NT2/D1 (cell line): ENCODE measurements at regions not wholly inside any gene's neighbourhood (a gene's known extent, or its start where the extent isn't known, plus 50 kb on each side); places are given as distances from the start of the nearest gene placed in this dataset.
"Not testable (repeated sequence)": the region's sequence is repeated elsewhere in the genome, so short reads cannot be mapped to it uniquely, and the experiment has no call there.

ENCODE experiments used
- DNase-seq: peaks from one replicate; pipeline ENCODE4 v3.0.0-alpha.2; 2011; ENCODE audit warnings: low read depth, low spot score
- H3K27me3 ChIP-seq: 2 replicates; pipeline ENCODE4 v1.6.0; 2011; ENCODE audit warnings: mild to moderate bottlenecking; ENCODE audit not compliant: insufficient read length, insufficient read depth
- H3K36me3 ChIP-seq: 2 replicates; pipeline ENCODE4 v1.6.1; 2011; ENCODE audit warnings: mild to moderate bottlenecking, low read length, mixed read lengths; ENCODE audit not compliant: insufficient read depth, insufficient read length
- H3K4me1 ChIP-seq: 2 replicates; pipeline ENCODE4 v1.5.1; 2011; ENCODE audit not compliant: insufficient read depth, insufficient read length
- H3K4me3 ChIP-seq: 2 replicates; pipeline ENCODE4 v1.5.1; 2011; ENCODE audit warnings: low read depth; ENCODE audit not compliant: insufficient read length
- H3K9ac ChIP-seq: 2 replicates; pipeline ENCODE4 v1.6.0; 2011; ENCODE audit warnings: low read depth; ENCODE audit not compliant: insufficient read length
- H3K9me3 ChIP-seq: 2 replicates; pipeline ENCODE4 v1.5.1; 2011; ENCODE audit warnings: mild to moderate bottlenecking, low read length; ENCODE audit not compliant: insufficient read depth
- SUZ12 ChIP-seq: IDR thresholded peaks from 2 replicates; pipeline ENCODE4 v1.6.1; 2011; ENCODE audit not compliant: insufficient read length, insufficient read depth; ENCODE audit errors: extremely low read depth
- YY1 ChIP-seq: IDR thresholded peaks from 2 replicates; pipeline ENCODE4 v1.6.1; 2011; ENCODE audit not compliant: insufficient read length, insufficient read depth
- ZNF274 ChIP-seq: IDR thresholded peaks from 2 replicates; pipeline ENCODE4 v1.6.1; 2011; ENCODE audit warnings: mild to moderate bottlenecking, low read depth, low read length

- DNase-seq: no peak
These were observed 284.0 kb upstream of the FRG1 start for GRCh38 chr4:189656641-189657040.

DNA sequence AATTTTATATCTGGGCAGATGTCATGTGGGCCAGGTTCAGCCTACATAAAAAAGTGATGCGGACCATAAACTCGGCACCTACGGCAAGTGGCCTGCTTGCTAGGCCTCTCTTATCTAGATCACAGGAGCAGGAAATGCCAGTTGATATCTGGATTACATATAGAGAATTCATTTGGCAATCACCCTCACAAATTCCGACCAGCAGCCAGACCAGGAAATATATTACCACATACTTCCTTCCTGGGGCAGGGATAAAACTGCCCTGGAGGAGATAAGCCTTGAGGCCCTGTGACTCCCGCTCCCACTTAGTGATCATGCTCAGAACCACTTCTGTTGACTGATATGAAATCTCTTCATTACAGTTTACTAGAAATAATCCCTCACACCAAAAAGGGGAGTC is 282.4 kb upstream of the FRG1 start:
- H3K9me3 ChIP-seq, H3K4me1 ChIP-seq, DNase-seq, H3K9ac ChIP-seq, H3K27me3 ChIP-seq, H3K36me3 ChIP-seq, H3K4me3 ChIP-seq: not testable (repeated sequence)

More at GRCh38 chr4:189656641-189657040, 284.0 kb upstream of the FRG1 start:
- Histone ChIP-seq H3K27me3 (no peaks in the 10 kb centered on the region), H3K9ac (no peak overlapping the region), H3K4me1 (no peaks in the 10 kb centered on the region), H3K9me3 (no peaks in the 10 kb centered on the region), H3K4me3 (no peak overlapping the region), H3K36me3 (no peaks in the 10 kb centered on the region)
- TF ChIP-seq YY1 (no peak), ZNF274 (no peak), SUZ12 (no peak)

DNA sequence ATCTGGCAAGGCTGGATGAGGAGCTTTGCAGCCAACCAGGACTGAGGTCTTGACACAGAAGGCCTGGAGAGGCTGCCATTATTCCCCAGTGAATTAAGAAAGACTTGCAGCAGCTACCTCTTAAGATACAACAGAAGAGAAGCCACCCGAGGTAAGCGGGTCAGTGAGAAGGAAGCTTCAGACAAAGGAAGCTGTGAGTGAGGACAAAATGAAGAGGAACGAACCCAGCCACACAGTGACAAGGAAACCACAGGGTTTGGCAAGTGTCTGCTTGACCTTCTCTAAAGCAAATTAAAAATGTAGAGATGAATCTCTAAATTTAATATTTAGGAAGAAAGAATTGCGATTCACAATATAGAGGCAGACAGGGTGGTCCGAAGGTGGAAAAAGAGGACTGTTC is 281.8 kb upstream of the FRG1 start:
- not testable (repeated sequence) for DNase-seq, H3K36me3 ChIP-seq, H3K9me3 ChIP-seq, H3K4me3 ChIP-seq, H3K27me3 ChIP-seq, H3K4me1 ChIP-seq, H3K9ac ChIP-seq

- no peak for DNase-seq
- TF ChIP-seq SUZ12: no peak
- TF ChIP-seq ZNF274: no peak
- TF ChIP-seq YY1: no peak
- Histone ChIP-seq H3K36me3 (no peaks in the 10 kb centered on the region), H3K9ac (no peak overlapping the region), H3K4me1 (no peaks in the 10 kb centered on the region), H3K4me3 (no peak overlapping the region), H3K27me3 (no peaks in the 10 kb centered on the region), H3K9me3 (no peaks in the 10 kb centered on the region)
These were observed 281.4 kb upstream of the FRG1 start for GRCh38 chr4:189659287-189659686.

GRCh38 chr4:189660722-189661360 is 279.8 kb upstream of the FRG1 start:
- H3K4me1 ChIP-seq: no peaks in the 10 kb centered on the region
- H3K36me3 ChIP-seq: no peaks in the 10 kb centered on the region
- H3K9me3 ChIP-seq: peaks cover 9% of the 10 kb centered on the region; the same call in 1 of the 2 replicates
- H3K9ac ChIP-seq: no peak overlapping the region
- no peak for DNase-seq
- no peaks in the 10 kb centered on the region for H3K27me3 ChIP-seq
- TF ChIP-seq ZNF274 (no peak), SUZ12 (no peak), YY1 (no peak)
- H3K4me3 ChIP-seq: no peak overlapping the region

DNA sequence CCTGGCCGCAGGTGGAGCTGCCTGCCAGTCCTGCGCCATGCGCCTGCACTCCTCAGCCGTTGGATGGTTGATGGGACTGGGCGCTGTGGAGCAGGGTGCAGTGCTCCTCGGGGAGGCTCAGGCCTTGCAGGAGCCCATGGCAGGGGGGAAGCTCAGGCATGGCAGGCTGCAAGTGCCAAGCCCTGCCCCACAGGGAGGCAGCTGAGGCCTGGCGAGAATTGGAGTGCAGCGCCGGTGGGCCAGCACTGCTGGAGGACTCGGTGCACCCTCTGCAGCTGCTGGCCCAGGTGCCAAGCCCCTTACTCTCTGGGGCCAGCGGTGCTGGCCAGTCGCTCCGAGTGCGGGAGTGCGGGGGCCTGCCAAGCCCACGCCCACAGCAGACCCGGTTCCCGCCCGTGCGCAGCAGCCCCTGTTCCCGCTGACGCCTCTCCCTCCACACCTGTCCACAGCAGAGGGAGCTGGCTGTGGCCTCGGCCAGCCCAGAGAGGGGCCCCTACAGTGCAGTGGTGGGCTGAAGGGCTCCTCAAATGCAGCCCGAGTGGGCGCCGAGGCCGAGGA is 275.9 kb upstream of the FRG1 start:
- H3K4me1 ChIP-seq: no peaks in the 10 kb centered on the region
- H3K9ac ChIP-seq: no peak overlapping the region
- no peaks in the 10 kb centered on the region for H3K27me3 ChIP-seq
- peaks cover 9% of the 10 kb centered on the region; the same call in 1 of the 2 replicates for H3K9me3 ChIP-seq
- TF ChIP-seq YY1: no peak
- DNase-seq: no peak
- H3K4me3 ChIP-seq: no peak overlapping the region
- H3K36me3 ChIP-seq: no peaks in the 10 kb centered on the region

DNA sequence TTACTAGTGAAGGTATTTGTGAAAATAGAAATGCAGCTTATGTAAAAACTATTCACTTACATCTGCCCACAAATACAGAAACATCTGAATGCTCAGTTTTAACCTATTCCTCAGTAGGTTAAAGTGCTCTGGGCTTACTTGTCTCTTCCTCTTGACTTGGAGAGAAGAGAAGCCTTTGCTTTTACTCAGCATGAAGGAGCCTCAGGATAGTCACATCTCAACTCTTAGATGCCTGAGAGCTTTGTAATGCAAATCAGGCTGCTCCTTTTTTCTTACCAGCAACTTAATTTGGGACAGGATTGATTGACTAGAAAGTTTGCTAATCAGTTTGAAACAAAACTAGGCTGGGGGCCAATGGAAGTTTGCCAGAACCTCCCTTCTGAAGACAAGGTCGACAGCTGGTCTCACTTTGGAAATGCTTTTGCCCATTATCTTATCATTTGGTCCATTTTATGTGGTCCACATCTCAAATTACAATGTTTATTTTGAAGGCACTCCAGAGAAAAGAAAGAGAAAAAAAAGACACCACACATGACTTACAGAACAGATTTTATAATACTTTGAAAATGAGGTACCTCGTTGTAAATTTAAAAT is 274.9 kb upstream of the FRG1 start:
- not testable (repeated sequence) for DNase-seq, H3K36me3 ChIP-seq, H3K27me3 ChIP-seq, H3K4me1 ChIP-seq, H3K9me3 ChIP-seq, H3K9ac ChIP-seq, H3K4me3 ChIP-seq

DNA sequence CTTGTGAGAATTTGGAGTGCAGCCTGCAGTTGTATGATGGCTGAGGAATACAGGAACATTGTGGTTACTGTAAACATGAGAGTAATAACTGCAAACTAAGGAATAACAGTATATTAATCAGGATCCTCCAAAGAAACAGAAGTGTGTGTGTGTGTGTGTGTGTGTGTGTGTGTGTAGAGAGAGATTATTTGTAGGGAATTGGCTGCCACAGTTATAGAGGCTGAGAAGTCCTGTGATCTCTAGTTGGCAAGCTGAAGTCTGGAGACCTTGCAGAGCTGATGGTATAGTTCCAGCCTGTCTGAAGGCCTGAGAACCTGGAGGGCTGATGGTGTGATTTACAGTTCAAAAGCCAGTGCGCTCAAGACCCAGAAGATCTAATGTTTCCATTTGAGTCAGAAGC is 273.3 kb upstream of the FRG1 start:
- not testable (repeated sequence) for H3K4me3 ChIP-seq, H3K27me3 ChIP-seq, H3K36me3 ChIP-seq, DNase-seq, H3K9me3 ChIP-seq, H3K4me1 ChIP-seq, H3K9ac ChIP-seq

DNA sequence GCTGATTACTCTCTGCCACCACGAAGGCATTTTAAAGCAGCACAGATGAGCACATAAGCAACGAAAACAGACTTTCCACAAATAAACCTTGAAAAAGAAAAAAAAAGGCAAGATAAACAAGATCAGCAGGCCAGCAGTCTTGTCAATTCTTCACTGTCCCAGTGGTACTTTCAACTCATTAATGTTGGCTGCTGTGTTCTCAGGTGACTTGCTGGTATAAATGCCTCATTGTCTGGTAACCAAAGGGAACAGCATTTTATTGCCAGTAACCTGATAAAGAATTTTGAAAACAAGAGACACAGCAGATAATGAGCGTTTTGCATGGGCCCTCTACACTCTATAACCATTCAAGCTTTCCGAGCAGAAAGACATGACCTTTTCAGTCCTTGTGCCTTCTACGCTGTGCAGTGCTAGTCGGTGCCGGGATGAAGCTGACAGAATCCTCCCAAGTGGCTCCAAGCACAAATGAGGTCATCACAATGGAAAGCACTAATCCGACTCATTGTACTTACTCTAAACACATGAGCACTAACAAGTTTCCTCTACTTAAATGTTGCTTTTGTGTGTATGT is 242.9 kb upstream of the FRG1 start:
- H3K36me3 ChIP-seq, H3K27me3 ChIP-seq, H3K9me3 ChIP-seq, H3K4me3 ChIP-seq, DNase-seq, H3K9ac ChIP-seq, H3K4me1 ChIP-seq: not testable (repeated sequence)

GRCh38 chr4:189703000-189703399 is 237.7 kb upstream of the FRG1 start:
- not testable (repeated sequence) for DNase-seq, H3K4me1 ChIP-seq, H3K9ac ChIP-seq

DNA sequence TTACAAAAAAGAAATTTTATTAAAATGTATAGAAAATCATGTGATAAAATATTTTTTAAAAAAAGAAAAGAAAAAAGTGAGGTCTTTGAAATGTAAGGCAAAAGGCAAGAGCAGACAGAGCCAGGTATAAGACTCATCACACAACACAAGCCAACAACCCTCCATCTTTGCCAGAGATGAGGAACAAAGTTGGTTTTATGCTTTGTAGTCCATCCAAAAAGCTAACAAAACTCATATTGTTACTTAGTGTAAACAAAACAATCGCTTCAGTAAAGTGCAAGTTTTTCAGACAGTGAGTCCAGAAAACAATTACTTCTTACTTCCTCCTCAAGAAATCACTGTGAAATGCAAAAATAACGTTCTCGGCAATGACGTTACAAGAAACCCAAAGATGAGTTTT is 233.9 kb upstream of the FRG1 start:
- not testable (repeated sequence) for H3K9me3 ChIP-seq, DNase-seq, H3K36me3 ChIP-seq, H3K4me3 ChIP-seq, H3K4me1 ChIP-seq, H3K9ac ChIP-seq, H3K27me3 ChIP-seq

More at GRCh38 chr4:189703000-189703399, 237.7 kb upstream of the FRG1 start:
- not testable (repeated sequence) for H3K36me3 ChIP-seq, H3K9me3 ChIP-seq, H3K4me3 ChIP-seq, H3K27me3 ChIP-seq
